Ascending aorta (tissue), 2 donors: ENCODE measurements at regions not wholly inside any gene's neighbourhood (a gene's known extent, or its start where the extent isn't known, plus 50 kb on each side); places are given as distances from the start of the nearest gene placed in this dataset.

Source experiments
- DNase-seq, 2 donors: peaks; one replicate each; pipeline ENCODE4 v3.0.0-alpha.2; 2019; ENCODE audit warnings: low spot score in 2 of 2
- H3K27ac ChIP-seq, 2 donors: fragments of 200-600 bp; sonication (generic); one replicate each; pipeline ENCODE4 v1.5.1; 2016 to 2017; ENCODE audit warnings: mild to moderate bottlenecking in 1 of 2
- H3K27me3 ChIP-seq: fragments of 200-600 bp; sonication (generic); one replicate; pipeline ENCODE4 v1.5.1; 2017
- H3K36me3 ChIP-seq, 2 donors: fragments of 200-600 bp; sonication (generic); one replicate each; pipeline ENCODE4 v1.5.1; 2016
- H3K4me1 ChIP-seq, 2 donors: fragments of 200-600 bp; sonication (generic); one replicate each; pipeline ENCODE4 v1.5.1; 2016 to 2017; ENCODE audit warnings: mild to moderate bottlenecking in 1 of 2
- H3K4me3 ChIP-seq, 2 donors: fragments of 200-600 bp; sonication (generic); one replicate each; pipeline ENCODE4 v1.5.1; 2016 to 2017; ENCODE audit warnings: mild to moderate bottlenecking in 1 of 2
- H3K9me3 ChIP-seq, 2 donors: fragments of 200-600 bp; sonication (generic); one replicate each; pipeline ENCODE4 v1.5.1; 2016
- intact Hi-C: fragments of 100-400 bp; cut with DNase I; formaldehyde crosslinking; loops from one replicate; pipeline ENCODE4 v1.15.1; 2023
- TF ChIP-seq, protein P1 (sequence below), 3 experiments: fragments of 200-600 bp in 2 of 3; fragments of 450-650 bp in 1 of 3; sonication (generic) in 2 of 3; IDR thresholded peaks; one replicate each; pipeline ENCODE4 v1.5.1; 2016 to 2019; ENCODE audit warnings: antibody characterized with exemption in 3 of 3, mild to moderate bottlenecking in 1 of 3, moderate library complexity in 1 of 3

DNA sequence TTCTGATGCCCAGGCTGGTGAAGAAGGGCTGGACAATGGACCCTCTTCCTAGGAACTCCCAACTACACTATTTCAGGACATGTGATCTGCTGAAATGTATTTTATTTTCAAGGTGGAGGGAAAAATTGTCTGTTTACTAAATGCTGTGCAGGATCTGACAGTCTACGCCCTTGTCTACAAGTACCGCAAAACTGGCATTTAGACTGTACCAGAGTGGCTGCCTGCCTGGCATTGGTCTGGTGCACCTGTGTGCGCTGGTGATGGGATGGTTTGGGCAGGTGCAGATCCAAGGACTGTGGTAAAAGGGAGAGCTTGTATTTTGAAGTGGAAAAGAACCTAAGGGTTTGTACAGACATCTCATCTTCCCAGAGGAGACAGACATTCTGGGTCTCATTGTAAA lies 79.7 kb downstream of the AIPL1 start:
- DNase-seq: no peak

DNA sequence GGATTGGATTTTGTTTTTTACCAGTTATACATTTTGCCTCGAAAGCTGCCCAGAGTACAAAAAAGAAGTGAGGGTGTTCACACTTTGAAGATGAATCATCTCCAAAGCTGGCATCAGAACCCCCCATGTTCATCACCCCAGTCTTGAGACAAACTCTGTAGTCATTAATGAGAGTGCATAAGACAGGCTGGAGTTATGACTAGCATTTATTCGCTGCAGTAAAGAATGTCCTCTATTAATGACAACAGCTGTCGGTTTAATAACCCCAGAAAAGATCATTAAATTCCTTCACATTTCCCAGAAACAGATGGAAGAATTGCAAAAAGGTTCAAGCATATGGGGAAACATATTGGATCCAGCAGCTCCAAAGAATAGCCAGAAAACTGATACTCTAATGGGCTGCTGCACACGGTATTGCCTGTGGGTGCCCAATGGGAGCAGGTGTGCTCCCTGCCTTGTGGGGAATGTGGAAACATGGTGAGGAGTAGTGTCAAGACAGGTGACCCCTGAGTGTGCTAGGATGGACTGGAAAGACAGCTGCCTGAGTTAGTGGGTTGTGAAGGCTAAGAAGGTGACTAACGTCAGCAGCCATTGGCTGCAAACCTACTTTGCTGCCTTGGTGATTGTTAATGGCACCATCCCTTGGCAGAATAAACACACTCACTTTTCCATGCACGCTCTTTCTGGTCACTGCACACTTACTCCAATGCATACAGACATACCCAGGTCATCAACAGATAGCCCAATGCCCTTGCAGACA lies 81.9 kb downstream of the AIPL1 start:
- H3K4me3 ChIP-seq: no peak overlapping the region
- no peaks in the 10 kb centered on the region for H3K4me1 ChIP-seq
- H3K27me3 ChIP-seq: no peaks in the 10 kb centered on the region
- TF ChIP-seq, protein P1, sequence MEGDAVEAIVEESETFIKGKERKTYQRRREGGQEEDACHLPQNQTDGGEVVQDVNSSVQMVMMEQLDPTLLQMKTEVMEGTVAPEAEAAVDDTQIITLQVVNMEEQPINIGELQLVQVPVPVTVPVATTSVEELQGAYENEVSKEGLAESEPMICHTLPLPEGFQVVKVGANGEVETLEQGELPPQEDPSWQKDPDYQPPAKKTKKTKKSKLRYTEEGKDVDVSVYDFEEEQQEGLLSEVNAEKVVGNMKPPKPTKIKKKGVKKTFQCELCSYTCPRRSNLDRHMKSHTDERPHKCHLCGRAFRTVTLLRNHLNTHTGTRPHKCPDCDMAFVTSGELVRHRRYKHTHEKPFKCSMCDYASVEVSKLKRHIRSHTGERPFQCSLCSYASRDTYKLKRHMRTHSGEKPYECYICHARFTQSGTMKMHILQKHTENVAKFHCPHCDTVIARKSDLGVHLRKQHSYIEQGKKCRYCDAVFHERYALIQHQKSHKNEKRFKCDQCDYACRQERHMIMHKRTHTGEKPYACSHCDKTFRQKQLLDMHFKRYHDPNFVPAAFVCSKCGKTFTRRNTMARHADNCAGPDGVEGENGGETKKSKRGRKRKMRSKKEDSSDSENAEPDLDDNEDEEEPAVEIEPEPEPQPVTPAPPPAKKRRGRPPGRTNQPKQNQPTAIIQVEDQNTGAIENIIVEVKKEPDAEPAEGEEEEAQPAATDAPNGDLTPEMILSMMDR (IDR thresholded peaks at IDR 0.05): no peak
- H3K9me3 ChIP-seq: no peaks in the 10 kb centered on the region
- no peak overlapping the region for H3K27ac ChIP-seq
- DNase-seq: no peak
- H3K36me3 ChIP-seq: no peaks in the 10 kb centered on the region
- intact Hi-C loops: no loop called here

More for the DNA sequence above, 79.7 kb downstream of the AIPL1 start:
- Histone ChIP-seq H3K4me3 (no peak overlapping the region), H3K9me3 (no peaks in the 10 kb centered on the region), H3K27me3 (no peaks in the 10 kb centered on the region), H3K4me1 (no peaks in the 10 kb centered on the region), H3K27ac (no peak overlapping the region), H3K36me3 (no peaks in the 10 kb centered on the region)
- TF ChIP-seq, protein P1 (IDR thresholded peaks at IDR 0.05): no peak
- intact Hi-C loops: no loop called here

DNA sequence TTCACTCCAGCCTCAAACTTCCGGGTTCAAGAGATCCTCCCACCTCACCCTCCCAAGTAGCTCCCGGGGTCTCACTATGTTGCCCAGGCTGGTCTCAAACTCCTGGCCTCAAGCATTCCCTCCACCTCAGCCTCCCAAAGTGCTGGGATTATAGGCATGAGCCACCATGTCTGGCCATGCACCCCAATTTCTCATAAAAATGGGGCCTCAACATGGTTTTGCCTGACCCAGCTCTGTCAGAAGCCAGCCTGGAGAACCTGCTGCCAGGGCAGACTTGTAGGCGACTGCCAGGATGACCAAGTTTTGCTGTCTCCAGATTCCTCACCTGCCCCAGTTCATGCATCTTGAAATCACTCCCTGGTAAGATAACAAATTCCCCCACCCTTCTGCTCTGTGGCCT lies 82.9 kb downstream of the AIPL1 start:
- Histone ChIP-seq H3K27ac (no peak overlapping the region), H3K36me3 (no peaks in the 10 kb centered on the region), H3K27me3 (no peaks in the 10 kb centered on the region), H3K9me3 (no peaks in the 10 kb centered on the region), H3K4me3 (no peak overlapping the region), H3K4me1 (no peaks in the 10 kb centered on the region)
- no peak for DNase-seq
- TF ChIP-seq, protein P1 (IDR thresholded peaks at IDR 0.05): no peak
- intact Hi-C loops: no loop called here

DNA sequence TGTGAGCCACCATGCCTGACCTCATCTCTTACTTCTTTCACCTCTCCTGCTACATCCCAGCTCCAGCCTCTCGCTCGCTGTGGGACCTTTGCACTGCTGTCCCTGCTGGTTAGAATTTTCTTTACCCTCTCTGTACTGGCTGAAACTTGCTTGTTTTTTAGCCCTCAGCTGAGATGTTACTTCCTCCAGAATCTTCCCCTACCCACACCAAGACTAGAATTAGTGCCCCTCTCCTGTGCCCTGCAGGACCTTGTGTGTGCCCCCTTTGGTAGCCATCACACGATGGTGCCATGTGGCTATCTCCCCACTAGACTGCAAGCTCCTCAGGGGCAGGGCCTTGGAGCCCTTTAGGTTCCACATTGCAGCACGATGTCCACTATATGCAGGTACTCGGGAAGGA lies 84.1 kb downstream of the AIPL1 start:
- Histone ChIP-seq H3K36me3 (no peaks in the 10 kb centered on the region), H3K9me3 (no peaks in the 10 kb centered on the region), H3K27ac (no peak overlapping the region), H3K4me1 (no peaks in the 10 kb centered on the region), H3K27me3 (no peaks in the 10 kb centered on the region), H3K4me3 (no peak overlapping the region)
- no peak for DNase-seq
- intact Hi-C loops: no loop called here
- TF ChIP-seq, protein P1 (IDR thresholded peaks at IDR 0.05): no peak

DNA sequence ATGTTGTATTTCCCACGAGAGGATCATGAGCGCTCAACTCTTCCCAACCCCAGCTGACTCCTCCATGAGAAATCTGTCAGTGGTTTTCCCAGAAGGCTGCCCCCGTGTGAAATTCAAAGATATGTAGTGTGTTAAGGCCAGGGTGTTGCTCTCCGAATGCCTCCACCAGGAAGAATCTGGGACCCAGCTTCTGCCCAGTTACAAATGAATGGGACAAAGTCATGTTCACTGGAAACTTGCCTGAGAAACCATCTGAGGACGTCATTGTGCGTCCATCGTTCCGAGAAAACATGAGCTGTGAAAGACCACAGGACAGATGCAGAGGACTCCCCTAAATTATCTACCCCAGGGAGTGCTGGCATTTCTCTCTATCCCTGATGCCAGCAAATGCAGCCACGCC lies 86.0 kb downstream of the AIPL1 start:
- TF ChIP-seq, protein P1 (IDR thresholded peaks at IDR 0.05): no peak
- no peaks in the 10 kb centered on the region for H3K36me3 ChIP-seq
- H3K9me3 ChIP-seq: no peaks in the 10 kb centered on the region
- no peak for DNase-seq
- no peaks in the 10 kb centered on the region for H3K4me1 ChIP-seq
- no peak overlapping the region for H3K27ac ChIP-seq
- H3K4me3 ChIP-seq: no peak overlapping the region
- intact Hi-C loops: no loop called here
- no peaks in the 10 kb centered on the region for H3K27me3 ChIP-seq

DNA sequence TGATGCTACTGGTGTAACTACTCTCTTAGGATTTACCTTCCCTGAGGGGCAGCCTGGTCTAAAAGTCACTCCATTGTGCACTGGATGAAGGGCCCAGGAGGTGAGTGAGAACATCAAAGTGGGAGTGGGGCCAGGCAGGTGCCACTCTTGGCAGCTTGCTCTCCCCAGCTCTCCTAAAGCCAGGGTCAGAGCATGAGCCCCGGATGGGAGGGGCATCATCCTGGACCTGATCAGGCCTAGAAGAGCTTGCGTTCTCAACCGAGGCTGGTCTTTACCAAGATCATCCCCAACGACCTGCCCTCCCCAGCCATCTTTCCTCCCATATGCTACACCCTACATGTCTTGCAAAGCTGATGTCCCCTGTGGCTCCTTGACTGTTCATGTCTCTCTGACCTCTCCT lies 87.1 kb downstream of the AIPL1 start:
- no peaks in the 10 kb centered on the region for H3K36me3 ChIP-seq
- H3K27me3 ChIP-seq: no peaks in the 10 kb centered on the region
- DNase-seq: no peak
- no peaks in the 10 kb centered on the region for H3K4me1 ChIP-seq
- H3K4me3 ChIP-seq: no peak overlapping the region
- intact Hi-C loops: no loop called here
- H3K9me3 ChIP-seq: no peaks in the 10 kb centered on the region
- no peak overlapping the region for H3K27ac ChIP-seq
- TF ChIP-seq, protein P1 (IDR thresholded peaks at IDR 0.05): no peak
